H1 (cell line): ENCODE measurements at regions not wholly inside any gene's neighbourhood (a gene's known extent, or its start where the extent isn't known, plus 50 kb on each side); places are given as distances from the start of the nearest gene placed in this dataset.

ENCODE experiments used
- BCL11A ChIP-seq, 2 experiments: IDR thresholded peaks; one replicate each; pipeline ENCODE4 v1.6.1; 2011; ENCODE audit warnings: low read depth in 2 of 2, low read length in 2 of 2, mild to moderate bottlenecking in 2 of 2
- BRCA1 ChIP-seq: IDR thresholded peaks from 2 replicates; pipeline ENCODE4 v1.6.1; 2012; ENCODE audit warnings: low read depth, low read length, improper control_type of control experiment
- EGR1 ChIP-seq: IDR thresholded peaks from 2 replicates; pipeline ENCODE4 v1.6.1; 2011; ENCODE audit warnings: low read depth, low read length, borderline replicate concordance
- EZH2 ChIP-seq: fragments of 200-600 bp; sonication (generic); IDR thresholded peaks from 2 replicates; pipeline ENCODE4 v1.7.1; 2012; ENCODE audit warnings: low read depth, mild to moderate bottlenecking, moderate library complexity, low read length, inconsistent platforms; ENCODE audit not compliant: severe bottlenecking
- GABPA ChIP-seq: IDR thresholded peaks from 2 replicates; pipeline ENCODE4 v1.6.1; 2011; ENCODE audit warnings: mild to moderate bottlenecking, low read length, moderate library complexity, borderline replicate concordance; ENCODE audit not compliant: insufficient read depth
- RAD21 ChIP-seq, 2 experiments: IDR thresholded peaks in 1 of 2; conservative IDR thresholded peaks in 1 of 2; 2 replicates each; pipeline ENCODE4 v1.6.1; 2011; ENCODE audit warnings: low read depth in 2 of 2, low read length in 2 of 2, improper control_type of control experiment in 1 of 2, inconsistent platforms in 1 of 2, mild to moderate bottlenecking in 1 of 2, moderate library complexity in 1 of 2
- RBBP5 ChIP-seq: IDR thresholded peaks from 2 replicates; pipeline ENCODE4 v1.7.1; 2012; ENCODE audit warnings: low read depth, mild to moderate bottlenecking, inconsistent platforms, low read length, moderate library complexity, borderline replicate concordance
- ZNF274 ChIP-seq: IDR thresholded peaks from 2 replicates; pipeline ENCODE4 v1.7.0; 2012; ENCODE audit warnings: low read length, borderline replicate concordance; ENCODE audit errors: extremely low read depth
- TF ChIP-seq, protein P1 (sequence below): fragments of 300-600 bp; sonication (generic); IDR thresholded peaks from 2 replicates; pipeline ENCODE4 v1.7.1; 2012; ENCODE audit warnings: low read length, moderate library complexity, mild to moderate bottlenecking, inconsistent platforms; ENCODE audit not compliant: insufficient replicate concordance
- TF ChIP-seq, protein P2 (sequence below): IDR thresholded peaks from 2 replicates; pipeline ENCODE4 v1.6.1; 2011; ENCODE audit warnings: low read depth, mild to moderate bottlenecking, low read length; ENCODE audit not compliant: insufficient read depth

DNA sequence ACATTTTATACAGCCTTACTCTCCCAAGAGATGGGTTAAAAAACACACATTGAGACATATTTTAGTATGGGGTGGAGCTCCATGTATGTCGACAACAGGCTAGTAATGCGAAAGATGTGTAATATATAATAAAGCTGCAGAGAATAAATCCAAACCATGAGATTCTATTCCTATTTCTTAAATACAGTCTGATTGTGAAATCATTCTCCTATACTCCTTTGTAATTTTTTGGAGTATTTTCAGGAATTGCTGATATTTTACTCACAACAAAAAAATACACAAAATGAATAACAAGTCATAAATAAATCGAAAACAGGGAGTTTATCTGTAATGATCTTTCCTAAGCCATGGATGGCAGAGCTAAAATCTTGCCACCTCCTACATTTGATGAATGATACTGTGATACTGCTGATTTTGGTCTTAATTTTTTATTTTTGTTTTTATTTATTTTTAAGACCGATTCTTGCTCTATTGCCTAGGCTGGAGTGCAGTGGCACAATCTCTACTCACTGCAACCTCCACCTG is 173.5 kb upstream of the KLF6 start (continued):
- TF ChIP-seq, protein P1, sequence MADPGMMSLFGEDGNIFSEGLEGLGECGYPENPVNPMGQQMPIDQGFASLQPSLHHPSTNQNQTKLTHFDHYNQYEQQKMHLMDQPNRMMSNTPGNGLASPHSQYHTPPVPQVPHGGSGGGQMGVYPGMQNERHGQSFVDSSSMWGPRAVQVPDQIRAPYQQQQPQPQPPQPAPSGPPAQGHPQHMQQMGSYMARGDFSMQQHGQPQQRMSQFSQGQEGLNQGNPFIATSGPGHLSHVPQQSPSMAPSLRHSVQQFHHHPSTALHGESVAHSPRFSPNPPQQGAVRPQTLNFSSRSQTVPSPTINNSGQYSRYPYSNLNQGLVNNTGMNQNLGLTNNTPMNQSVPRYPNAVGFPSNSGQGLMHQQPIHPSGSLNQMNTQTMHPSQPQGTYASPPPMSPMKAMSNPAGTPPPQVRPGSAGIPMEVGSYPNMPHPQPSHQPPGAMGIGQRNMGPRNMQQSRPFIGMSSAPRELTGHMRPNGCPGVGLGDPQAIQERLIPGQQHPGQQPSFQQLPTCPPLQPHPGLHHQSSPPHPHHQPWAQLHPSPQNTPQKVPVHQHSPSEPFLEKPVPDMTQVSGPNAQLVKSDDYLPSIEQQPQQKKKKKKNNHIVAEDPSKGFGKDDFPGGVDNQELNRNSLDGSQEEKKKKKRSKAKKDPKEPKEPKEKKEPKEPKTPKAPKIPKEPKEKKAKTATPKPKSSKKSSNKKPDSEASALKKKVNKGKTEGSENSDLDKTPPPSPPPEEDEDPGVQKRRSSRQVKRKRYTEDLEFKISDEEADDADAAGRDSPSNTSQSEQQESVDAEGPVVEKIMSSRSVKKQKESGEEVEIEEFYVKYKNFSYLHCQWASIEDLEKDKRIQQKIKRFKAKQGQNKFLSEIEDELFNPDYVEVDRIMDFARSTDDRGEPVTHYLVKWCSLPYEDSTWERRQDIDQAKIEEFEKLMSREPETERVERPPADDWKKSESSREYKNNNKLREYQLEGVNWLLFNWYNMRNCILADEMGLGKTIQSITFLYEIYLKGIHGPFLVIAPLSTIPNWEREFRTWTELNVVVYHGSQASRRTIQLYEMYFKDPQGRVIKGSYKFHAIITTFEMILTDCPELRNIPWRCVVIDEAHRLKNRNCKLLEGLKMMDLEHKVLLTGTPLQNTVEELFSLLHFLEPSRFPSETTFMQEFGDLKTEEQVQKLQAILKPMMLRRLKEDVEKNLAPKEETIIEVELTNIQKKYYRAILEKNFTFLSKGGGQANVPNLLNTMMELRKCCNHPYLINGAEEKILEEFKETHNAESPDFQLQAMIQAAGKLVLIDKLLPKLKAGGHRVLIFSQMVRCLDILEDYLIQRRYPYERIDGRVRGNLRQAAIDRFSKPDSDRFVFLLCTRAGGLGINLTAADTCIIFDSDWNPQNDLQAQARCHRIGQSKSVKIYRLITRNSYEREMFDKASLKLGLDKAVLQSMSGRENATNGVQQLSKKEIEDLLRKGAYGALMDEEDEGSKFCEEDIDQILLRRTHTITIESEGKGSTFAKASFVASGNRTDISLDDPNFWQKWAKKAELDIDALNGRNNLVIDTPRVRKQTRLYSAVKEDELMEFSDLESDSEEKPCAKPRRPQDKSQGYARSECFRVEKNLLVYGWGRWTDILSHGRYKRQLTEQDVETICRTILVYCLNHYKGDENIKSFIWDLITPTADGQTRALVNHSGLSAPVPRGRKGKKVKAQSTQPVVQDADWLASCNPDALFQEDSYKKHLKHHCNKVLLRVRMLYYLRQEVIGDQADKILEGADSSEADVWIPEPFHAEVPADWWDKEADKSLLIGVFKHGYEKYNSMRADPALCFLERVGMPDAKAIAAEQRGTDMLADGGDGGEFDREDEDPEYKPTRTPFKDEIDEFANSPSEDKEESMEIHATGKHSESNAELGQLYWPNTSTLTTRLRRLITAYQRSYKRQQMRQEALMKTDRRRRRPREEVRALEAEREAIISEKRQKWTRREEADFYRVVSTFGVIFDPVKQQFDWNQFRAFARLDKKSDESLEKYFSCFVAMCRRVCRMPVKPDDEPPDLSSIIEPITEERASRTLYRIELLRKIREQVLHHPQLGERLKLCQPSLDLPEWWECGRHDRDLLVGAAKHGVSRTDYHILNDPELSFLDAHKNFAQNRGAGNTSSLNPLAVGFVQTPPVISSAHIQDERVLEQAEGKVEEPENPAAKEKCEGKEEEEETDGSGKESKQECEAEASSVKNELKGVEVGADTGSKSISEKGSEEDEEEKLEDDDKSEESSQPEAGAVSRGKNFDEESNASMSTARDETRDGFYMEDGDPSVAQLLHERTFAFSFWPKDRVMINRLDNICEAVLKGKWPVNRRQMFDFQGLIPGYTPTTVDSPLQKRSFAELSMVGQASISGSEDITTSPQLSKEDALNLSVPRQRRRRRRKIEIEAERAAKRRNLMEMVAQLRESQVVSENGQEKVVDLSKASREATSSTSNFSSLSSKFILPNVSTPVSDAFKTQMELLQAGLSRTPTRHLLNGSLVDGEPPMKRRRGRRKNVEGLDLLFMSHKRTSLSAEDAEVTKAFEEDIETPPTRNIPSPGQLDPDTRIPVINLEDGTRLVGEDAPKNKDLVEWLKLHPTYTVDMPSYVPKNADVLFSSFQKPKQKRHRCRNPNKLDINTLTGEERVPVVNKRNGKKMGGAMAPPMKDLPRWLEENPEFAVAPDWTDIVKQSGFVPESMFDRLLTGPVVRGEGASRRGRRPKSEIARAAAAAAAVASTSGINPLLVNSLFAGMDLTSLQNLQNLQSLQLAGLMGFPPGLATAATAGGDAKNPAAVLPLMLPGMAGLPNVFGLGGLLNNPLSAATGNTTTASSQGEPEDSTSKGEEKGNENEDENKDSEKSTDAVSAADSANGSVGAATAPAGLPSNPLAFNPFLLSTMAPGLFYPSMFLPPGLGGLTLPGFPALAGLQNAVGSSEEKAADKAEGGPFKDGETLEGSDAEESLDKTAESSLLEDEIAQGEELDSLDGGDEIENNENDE, result no peak
- TF ChIP-seq EZH2 (no peak), RAD21 (IDR thresholded peaks at IDR 0.05 in 1 of 2, conservative IDR thresholded peaks at IDR 0.05 in 1 of 2; ENCODE audit: low read depth in 2 of 2, low read length in 2 of 2) (no peak), ZNF274 (no peak), GABPA (no peak), BCL11A (IDR thresholded peaks at IDR 0.05; ENCODE audit: low read depth in 2 of 2, low read length in 2 of 2) (no peak), EGR1 (no peak), RBBP5 (no peak), BRCA1 (no peak)
- TF ChIP-seq, protein P2, sequence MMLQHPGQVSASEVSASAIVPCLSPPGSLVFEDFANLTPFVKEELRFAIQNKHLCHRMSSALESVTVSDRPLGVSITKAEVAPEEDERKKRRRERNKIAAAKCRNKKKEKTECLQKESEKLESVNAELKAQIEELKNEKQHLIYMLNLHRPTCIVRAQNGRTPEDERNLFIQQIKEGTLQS, result no peak
